ENCODE measurements at regions not wholly inside any gene's neighbourhood (a gene's known extent, or its start where the extent isn't known, plus 50 kb on each side); places are given as distances from the start of the nearest gene placed in this dataset.

- Histone ChIP-seq H3K27ac (peak overlapping the region in 3 of 4 donors; percentile 7 to 58 (median 52)), H3K4me3 (no peak overlapping the region), H3K36me3 (no peaks in the 10 kb centered on the region), H3K9me3 (no peaks in the 10 kb centered on the region), H3K27me3 (no peaks in the 10 kb centered on the region), H3K4me1 (peaks cover 0 to 21% (median 5%) of the 10 kb centered on the region in 4 donors)
- no peak for DNase-seq
- WGBS, 2 donors, result 58 to 78% methylated on average over 3 of the region's 3 CpGs
- TF ChIP-seq EP300 (IDR thresholded peaks at IDR 0.05) (no peak), CTCF (IDR thresholded peaks at IDR 0.05) (no peak), POLR2AphosphoS5 (IDR thresholded peaks at IDR 0.05) (no peak), POLR2A (IDR thresholded peaks at IDR 0.05) (no peak)
- intact Hi-C loops (cut with DNase I), result no loop called here
Observed at GRCh38 chr6:168967281-168967925, 286.2 kb downstream of the THBS2 start.

- Histone ChIP-seq H3K27ac (peak overlapping the region in 2 of 4 donors; percentile 18 to 29), H3K9me3 (no peaks in the 10 kb centered on the region), H3K4me3 (no peak overlapping the region), H3K36me3 (no peaks in the 10 kb centered on the region), H3K4me1 (peaks cover 0 to 27% (median 12%) of the 10 kb centered on the region in 4 donors), H3K27me3 (no peaks in the 10 kb centered on the region)
- TF ChIP-seq CTCF (IDR thresholded peaks at IDR 0.05), result no peak
- TF ChIP-seq POLR2A (IDR thresholded peaks at IDR 0.05), result no peak
- no peak for TF ChIP-seq POLR2AphosphoS5 (IDR thresholded peaks at IDR 0.05)
- no peak for TF ChIP-seq EP300 (IDR thresholded peaks at IDR 0.05)
- DNase-seq, result no peak
- WGBS, 2 donors, result 86 to 90% methylated on average over 14 of the region's 14 CpGs
- intact Hi-C loops (cut with DNase I), result no loop called here
Observed at GRCh38 chr6:168964138-168964835, 289.4 kb downstream of the THBS2 start.

GRCh38 chr6:168962886-168963285 is 290.8 kb downstream of the THBS2 start:
- H3K27ac ChIP-seq, result no peak overlapping the region
- no peak for DNase-seq
- no peaks in the 10 kb centered on the region for H3K9me3 ChIP-seq
- no peaks in the 10 kb centered on the region for H3K27me3 ChIP-seq
- peaks cover 0 to 15% (median 10%) of the 10 kb centered on the region in 4 donors for H3K4me1 ChIP-seq
- 83 to 94% methylated on average over 14 of the region's 14 CpGs for WGBS, 2 donors
- no peak overlapping the region for H3K4me3 ChIP-seq
- no peaks in the 10 kb centered on the region for H3K36me3 ChIP-seq
- TF ChIP-seq POLR2AphosphoS5 (IDR thresholded peaks at IDR 0.05) (no peak), EP300 (IDR thresholded peaks at IDR 0.05) (no peak), CTCF (IDR thresholded peaks at IDR 0.05) (no peak), POLR2A (IDR thresholded peaks at IDR 0.05) (no peak)
- intact Hi-C loops (cut with DNase I), result no loop called here

- TF ChIP-seq POLR2AphosphoS5 (IDR thresholded peaks at IDR 0.05) (no peak), CTCF (IDR thresholded peaks at IDR 0.05) (no peak), EP300 (IDR thresholded peaks at IDR 0.05) (no peak), POLR2A (IDR thresholded peaks at IDR 0.05) (no peak)
- Histone ChIP-seq H3K4me3 (no peak overlapping the region), H3K27me3 (no peaks in the 10 kb centered on the region), H3K36me3 (no peaks in the 10 kb centered on the region), H3K27ac (peak overlapping the region in 3 of 4 donors; percentile 37 to 56 (median 43)), H3K4me1 (peaks cover 0 to 14% (median 9%) of the 10 kb centered on the region in 4 donors), H3K9me3 (no peaks in the 10 kb centered on the region)
- intact Hi-C loops (cut with DNase I), result no loop called here
- 83 to 92% methylated on average over 13 of the region's 13 CpGs for WGBS, 2 donors
- DNase-seq, result no peak
Observed at GRCh38 chr6:168961264-168961656, 292.4 kb downstream of the THBS2 start.
